Psoas muscle (tissue), 7 donors: ENCODE measurements at regions not wholly inside any gene's neighbourhood (a gene's known extent, or its start where the extent isn't known, plus 50 kb on each side); places are given as distances from the start of the nearest gene placed in this dataset.

ENCODE experiments used
- ATAC-seq, 4 donors: fragments of 200-7000 bp; cut with Tn5 transposase; one replicate each; pipeline ENCODE4 v1.9.1; 2020; ENCODE audit warnings: moderate library complexity in 3 of 4, mild to moderate bottlenecking in 2 of 4
- DNase-seq, 2 donors: peaks; one replicate each; pipeline ENCODE4 v3.0.0-alpha.2; 2020
- H3K27ac ChIP-seq: fragments of 200-600 bp; one replicate; pipeline ENCODE4 v1.8.0; 2022
- H3K27me3 ChIP-seq, 3 donors: fragments of 200-600 bp in 1 of 3; one replicate each; pipeline versions ENCODE4 v1.6.1 to v1.8.0; 2013 to 2022; ENCODE audit warnings: low read length in 2 of 3, mild to moderate bottlenecking in 2 of 3, moderate library complexity in 1 of 3; ENCODE audit not compliant: insufficient read depth in 3 of 3
- H3K36me3 ChIP-seq, 2 donors: fragments of 200-600 bp in 1 of 2; one replicate each; pipeline versions ENCODE4 v1.6.1 to v1.8.0; 2013 to 2022; ENCODE audit warnings: low read depth in 1 of 2, mild to moderate bottlenecking in 1 of 2, moderate library complexity in 1 of 2; ENCODE audit not compliant: insufficient read depth in 1 of 2
- H3K4me1 ChIP-seq: fragments of 200-600 bp; one replicate; pipeline ENCODE4 v1.8.0; 2022
- H3K4me3 ChIP-seq: fragments of 200-600 bp; one replicate; pipeline ENCODE4 v1.8.0; 2022; ENCODE audit warnings: mild to moderate bottlenecking
- H3K9me3 ChIP-seq: fragments of 200-600 bp; one replicate; pipeline ENCODE4 v1.8.0; 2022
- WGBS, 3 donors: extraction: QIAGEN DNeasy Blood & Tissue Kit; methylation state at CpG; one replicate each; pipeline versions ENCODE4 v1.1.6 to v1.1.7; 2013; 5-methylcytosine and 5-hydroxymethylcytosine counted together
- intact Hi-C, 2 donors: fragments of 100-400 bp; cut with DNase I; formaldehyde crosslinking; loops; one replicate each; pipeline versions ENCODE4 v1.11.0 to v1.14.2; 2022
- TF ChIP-seq, protein P1 (sequence below): fragments of 200-600 bp; IDR thresholded peaks from one replicate; pipeline ENCODE4 v1.8.0; 2022; ENCODE audit warnings: antibody characterized with exemption
- donor health status: healthy with polysubstance abuse.
- donor health status: DM: no; HTN: no; CAD: no; lungs with moderate emphysema.
- donor health status: Bipolar disorder and iron deficiency.
- donor health status: healthy.
- donor health status: DM: yes; HTN: yes; CAD: no.
- donor health status: DM: no; HTN: no; CAD: no.
- donor health status: DM: yes; HTN: yes; CAD: no.

- Histone ChIP-seq H3K4me1 (peaks cover 5% of the 10 kb centered on the region), H3K27me3 (no peaks in the 10 kb centered on the region), H3K4me3 (no peak overlapping the region), H3K27ac (no peak overlapping the region), H3K36me3 (no peaks in the 10 kb centered on the region), H3K9me3 (no peaks in the 10 kb centered on the region)
- DNase-seq = no peak
- TF ChIP-seq, protein P1, sequence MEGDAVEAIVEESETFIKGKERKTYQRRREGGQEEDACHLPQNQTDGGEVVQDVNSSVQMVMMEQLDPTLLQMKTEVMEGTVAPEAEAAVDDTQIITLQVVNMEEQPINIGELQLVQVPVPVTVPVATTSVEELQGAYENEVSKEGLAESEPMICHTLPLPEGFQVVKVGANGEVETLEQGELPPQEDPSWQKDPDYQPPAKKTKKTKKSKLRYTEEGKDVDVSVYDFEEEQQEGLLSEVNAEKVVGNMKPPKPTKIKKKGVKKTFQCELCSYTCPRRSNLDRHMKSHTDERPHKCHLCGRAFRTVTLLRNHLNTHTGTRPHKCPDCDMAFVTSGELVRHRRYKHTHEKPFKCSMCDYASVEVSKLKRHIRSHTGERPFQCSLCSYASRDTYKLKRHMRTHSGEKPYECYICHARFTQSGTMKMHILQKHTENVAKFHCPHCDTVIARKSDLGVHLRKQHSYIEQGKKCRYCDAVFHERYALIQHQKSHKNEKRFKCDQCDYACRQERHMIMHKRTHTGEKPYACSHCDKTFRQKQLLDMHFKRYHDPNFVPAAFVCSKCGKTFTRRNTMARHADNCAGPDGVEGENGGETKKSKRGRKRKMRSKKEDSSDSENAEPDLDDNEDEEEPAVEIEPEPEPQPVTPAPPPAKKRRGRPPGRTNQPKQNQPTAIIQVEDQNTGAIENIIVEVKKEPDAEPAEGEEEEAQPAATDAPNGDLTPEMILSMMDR = no peak
- whole genome bisulfite sequencing, 3 donors = 76 to 81% (median 77%) methylated on average over 5 of the region's 5 CpGs
- no peak for ATAC-seq
- intact Hi-C loops = no loop called here
Measured at GRCh38 chr15:96038650-96039049, 291.9 kb upstream of the NR2F2 start.

DNA sequence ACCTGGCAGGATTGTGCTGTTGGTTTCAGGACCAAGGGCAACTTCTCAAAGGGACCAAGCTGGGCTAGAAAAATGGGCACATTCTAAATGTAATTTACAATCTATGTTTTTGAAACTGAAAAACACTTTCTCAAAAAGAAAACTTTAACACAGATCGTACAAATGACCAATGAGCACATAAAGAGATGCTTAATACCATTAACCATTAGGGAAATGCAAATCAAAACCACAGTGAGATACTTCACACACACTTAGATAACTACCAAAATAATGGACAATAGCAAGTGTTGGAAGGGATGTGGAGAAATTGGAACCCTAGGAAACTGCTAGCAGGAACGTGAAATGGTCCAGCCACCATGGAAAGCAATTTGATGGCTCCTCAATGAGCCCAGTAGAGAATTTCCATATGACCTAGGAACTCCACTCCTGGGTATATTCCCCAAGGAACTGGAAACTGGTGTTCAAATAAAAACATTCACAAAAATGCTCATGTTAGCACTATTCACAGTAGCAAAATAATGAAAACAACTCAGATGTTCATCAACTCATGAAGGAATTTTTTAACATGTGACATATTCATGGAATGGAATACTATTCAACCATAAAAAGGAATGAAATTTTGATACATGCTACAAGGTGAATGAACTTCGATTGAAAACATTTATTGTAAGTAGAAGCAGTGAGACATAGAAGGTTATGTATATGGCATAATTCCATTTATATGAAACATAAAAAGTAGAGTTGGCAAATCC lies 288.3 kb upstream of the NR2F2 start:
- H3K9me3 ChIP-seq = no peaks in the 10 kb centered on the region
- ATAC-seq = no peak
- no peaks in the 10 kb centered on the region for H3K27me3 ChIP-seq
- intact Hi-C loops = loop anchor here in 1 of 2 donors (10.0 kb wide), 1 partner anchor 283 kb away; no protein-coding TSS in a partner anchor
- no peak overlapping the region for H3K27ac ChIP-seq
- 69 to 79% (median 79%) methylated on average over 3 of the region's 3 CpGs for WGBS, 3 donors
- H3K36me3 ChIP-seq = no peaks in the 10 kb centered on the region
- TF ChIP-seq, protein P1 = no peak
- H3K4me1 ChIP-seq = peaks cover 3% of the 10 kb centered on the region
- DNase-seq = no peak
- H3K4me3 ChIP-seq = no peak overlapping the region

- no peak for ATAC-seq
- Histone ChIP-seq H3K4me1 (peaks cover 9% of the 10 kb centered on the region), H3K4me3 (no peak overlapping the region), H3K36me3 (no peaks in the 10 kb centered on the region), H3K27ac (no peak overlapping the region), H3K9me3 (no peaks in the 10 kb centered on the region), H3K27me3 (no peaks in the 10 kb centered on the region)
- 55 to 72% (median 58%) methylated on average over 8 of the region's 8 CpGs for WGBS, 3 donors
- TF ChIP-seq, protein P1 = no peak
- no peak for DNase-seq
- intact Hi-C loops = loop anchor here in 1 of 2 donors (10.0 kb wide), 1 partner anchor 282 kb away; no protein-coding TSS in a partner anchor
Measured at GRCh38 chr15:96042734-96043224, 287.7 kb upstream of the NR2F2 start.

DNA sequence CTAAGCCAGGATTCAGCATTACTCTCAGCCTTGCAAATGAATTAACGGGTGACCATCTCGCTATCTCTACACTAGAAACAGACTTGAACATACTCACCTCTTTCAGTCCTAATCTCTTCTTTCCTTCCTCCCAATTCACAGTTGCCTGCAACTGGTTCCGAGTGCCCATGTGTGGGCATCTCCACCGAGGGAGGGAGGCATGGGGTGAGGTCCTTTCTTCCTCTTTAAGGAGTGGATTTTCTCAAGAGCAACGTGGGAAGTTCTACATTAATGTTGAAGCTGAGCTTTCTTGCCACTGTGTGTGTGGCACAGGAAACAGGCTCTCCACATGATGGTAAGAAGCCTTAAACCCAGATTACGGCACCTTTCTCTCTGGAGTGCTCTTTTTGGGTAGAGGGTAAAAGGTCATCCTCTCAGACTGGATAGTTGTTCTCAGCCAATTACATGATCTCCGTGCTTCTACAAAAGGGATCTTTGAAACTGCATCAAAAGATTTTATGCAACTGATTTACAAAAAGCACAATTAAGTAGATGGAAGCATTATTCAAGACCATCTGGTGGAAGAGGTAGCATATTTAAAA lies 286.8 kb upstream of the NR2F2 start:
- H3K9me3 ChIP-seq = no peaks in the 10 kb centered on the region
- no peaks in the 10 kb centered on the region for H3K36me3 ChIP-seq
- no peak overlapping the region for H3K4me3 ChIP-seq
- no peak for DNase-seq
- TF ChIP-seq, protein P1 = no peak
- peaks cover 12% of the 10 kb centered on the region for H3K4me1 ChIP-seq
- 79 to 83% (median 83%) methylated on average over 7 of the region's 7 CpGs for WGBS, 3 donors
- no peak for ATAC-seq
- H3K27ac ChIP-seq = no peak overlapping the region
- intact Hi-C loops = loop anchor here in 1 of 2 donors (10.0 kb wide), 1 partner anchor 281 kb away; no protein-coding TSS in a partner anchor
- H3K27me3 ChIP-seq = no peaks in the 10 kb centered on the region
